Endothelial cell of umbilical vein (primary cell): ENCODE measurements at regions not wholly inside any gene's neighbourhood (a gene's known extent, or its start where the extent isn't known, plus 50 kb on each side); places are given as distances from the start of the nearest gene placed in this dataset.

ENCODE experiments used
- BruUV-seq: library from RNA; stranded (reverse); fragments of 400-500 nt; replicated peaks from 2 replicates; lab custom pipeline; 2021; lab: Mats Ljungman, UMichigan
- CTCF ChIA-PET: fragments of 300-600, 350-600 bp; sonication (Branson Sonifier 250); formaldehyde crosslinking; loops from one replicate; lab custom pipeline; 2021; ENCODE audit warnings: antibody characterized with exemption, inconsistent platforms; lab: Charles Lee
- POLR2A ChIA-PET: fragments of 300-600, 350-600 bp; sonication (Branson Sonifier 250); formaldehyde crosslinking; loops from one replicate; lab custom pipeline; 2021; ENCODE audit warnings: antibody characterized with exemption, inconsistent platforms; lab: Charles Lee
- DNase-seq: peaks from one replicate; pipeline ENCODE4 v3.0.0-alpha.2; 2011; ENCODE audit warnings: low read depth, low spot score
- FAIRE-seq: peaks from 2 replicates; lab custom pipeline; 2011; peaks lifted over from hg19 to GRCh38; lab: Jason Lieb, UNC
- H2AFZ ChIP-seq: 2 replicates; pipeline ENCODE4 v1.6.0; 2012; ENCODE audit warnings: low read depth, low read length, control low read depth, inconsistent platforms
- H3K27ac ChIP-seq: 2 replicates; pipeline ENCODE4 v1.5.1; 2011; ENCODE audit warnings: low read depth, mild to moderate bottlenecking, control low read depth, low read length, moderate library complexity; ENCODE audit not compliant: insufficient read depth
- H3K27me3 ChIP-seq, 2 experiments: 2 replicates each; pipeline versions ENCODE4 v1.6.0 to v1.6.1; 2011; ENCODE audit warnings: low read length in 2 of 2, mixed read lengths in 1 of 2; ENCODE audit not compliant: control insufficient read depth in 2 of 2, insufficient read depth in 2 of 2
- H3K36me3 ChIP-seq, 2 experiments: 2 replicates in 1 of 2; 3 replicates in 1 of 2; pipeline ENCODE4 v1.5.1; 2011; ENCODE audit warnings: low read length in 2 of 2, mild to moderate bottlenecking in 1 of 2, moderate library complexity in 1 of 2; ENCODE audit not compliant: control insufficient read depth in 2 of 2, insufficient read depth in 2 of 2; ENCODE audit errors: extremely low read depth in 1 of 2
- H3K4me1 ChIP-seq: 3 replicates; pipeline ENCODE4 v1.5.1; 2011; ENCODE audit warnings: mild to moderate bottlenecking, low read length; ENCODE audit not compliant: control insufficient read depth, insufficient read depth; ENCODE audit errors: extremely low read depth
- H3K4me2 ChIP-seq: 2 replicates; pipeline ENCODE4 v1.6.1; 2011; ENCODE audit warnings: low read length, control low read depth, mixed read lengths; ENCODE audit not compliant: insufficient read depth
- H3K4me3 ChIP-seq, 3 experiments: fragments of 200-600 bp in 1 of 3; sonication (generic), shearing (Covaris generic) in 1 of 3; replicated peaks in 1 of 3; 2 replicates each; pipeline ENCODE4 v1.5.1; 2011 to 2016; ENCODE audit warnings: control low read depth in 3 of 3, low read length in 3 of 3, mild to moderate bottlenecking in 2 of 3, inconsistent platforms in 1 of 3, low read depth in 1 of 3, moderate library complexity in 1 of 3; ENCODE audit not compliant: insufficient read depth in 1 of 3
- H3K79me2 ChIP-seq: 2 replicates; pipeline ENCODE4 v1.6.0; 2012; ENCODE audit warnings: low read length, inconsistent platforms; ENCODE audit not compliant: control insufficient read depth, insufficient read depth
- H3K9ac ChIP-seq: replicated peaks from 2 replicates; pipeline ENCODE3; 2011; ENCODE audit warnings: low read length, control low read depth; ENCODE audit not compliant: insufficient read depth; ENCODE audit errors: extremely low read depth
- H3K9me1 ChIP-seq: replicated peaks from 3 replicates; pipeline ENCODE4 v1.6.0; 2011; ENCODE audit warnings: mild to moderate bottlenecking, low read length; ENCODE audit not compliant: control insufficient read depth, insufficient read depth; ENCODE audit errors: extremely low read depth
- H3K9me3 ChIP-seq: replicated peaks from 2 replicates; pipeline ENCODE4 v1.5.1; 2012; ENCODE audit warnings: low read length, inconsistent platforms; ENCODE audit not compliant: control insufficient read depth, insufficient read depth
- H4K20me1 ChIP-seq: replicated peaks from 2 replicates; pipeline ENCODE3; 2011; ENCODE audit warnings: mild to moderate bottlenecking, low read length; ENCODE audit not compliant: control insufficient read depth, insufficient read depth; ENCODE audit errors: extremely low read depth
- CTCF ChIP-seq, 2 donors: IDR thresholded peaks; 1 replicate in 1 of 2; 2 replicates in 1 of 2; pipeline ENCODE4 v1.5.1; 2011; ENCODE audit warnings: low read length in 2 of 2, mild to moderate bottlenecking in 2 of 2, moderate library complexity in 2 of 2, control low read depth in 1 of 2, inconsistent platforms in 1 of 2, low read depth in 1 of 2; ENCODE audit not compliant: insufficient read depth in 1 of 2; ENCODE audit errors: extremely low read depth in 1 of 2
- EZH2 ChIP-seq: IDR thresholded peaks from 2 replicates; pipeline ENCODE4 v1.6.1; 2012; ENCODE audit warnings: borderline replicate concordance, low read depth, mild to moderate bottlenecking, moderate library complexity, low read length, inconsistent platforms; ENCODE audit not compliant: severe bottlenecking
- FOS ChIP-seq: IDR thresholded peaks from 2 replicates; pipeline ENCODE4 v1.6.1; 2011; ENCODE audit warnings: mild to moderate bottlenecking, low read length, moderate library complexity, borderline replicate concordance; ENCODE audit not compliant: insufficient read depth
- GATA2 ChIP-seq: IDR thresholded peaks from 2 replicates; pipeline ENCODE4 v1.7.0; 2011; ENCODE audit warnings: low read depth, mild to moderate bottlenecking, moderate library complexity, mixed read lengths, low read length; ENCODE audit not compliant: insufficient read length, insufficient read depth
- JUN ChIP-seq: IDR thresholded peaks from 2 replicates; pipeline ENCODE4 v1.6.1; 2011; ENCODE audit warnings: borderline replicate concordance, low read depth; ENCODE audit not compliant: insufficient read length, insufficient read depth
- MAX ChIP-seq: IDR thresholded peaks from 2 replicates; pipeline ENCODE4 v1.6.1; 2011; ENCODE audit not compliant: insufficient read depth, insufficient read length
- MYC ChIP-seq: IDR thresholded peaks from one replicate; pipeline ENCODE4 v1.6.1; 2011; ENCODE audit warnings: mild to moderate bottlenecking, low read depth, low read length
- POLR2A ChIP-seq: IDR thresholded peaks from 2 replicates; pipeline ENCODE4 v1.6.1; 2012; ENCODE audit warnings: low read depth, mild to moderate bottlenecking, control low read depth, low read length
- POLR2AphosphoS5 ChIP-seq: IDR thresholded peaks from 2 replicates; pipeline ENCODE4 v1.6.1; 2012; ENCODE audit warnings: low read depth, mild to moderate bottlenecking, control low read depth, low read length, moderate library complexity; ENCODE audit not compliant: insufficient read depth
- dilution Hi-C: fragments of 300-500 bp; cut with MboI; formaldehyde crosslinking; loops from one replicate; pipeline ENCODE4 v1.15.0; 2019; ENCODE audit warnings: low sequenced_read_pairs; ENCODE audit not compliant: extremely low pct_ligation_motif_present
- intact Hi-C: fragments of 100-400 bp; cut with micrococcal nuclease; formaldehyde crosslinking; loops from one replicate; pipeline ENCODE4 v1.10.0; 2022

GRCh38 chr2:16392647-16393499 lies 272.8 kb downstream of the CYRIA start:
- Histone ChIP-seq H3K9me3 (peaks cover under 1% of the 10 kb centered on the region), H3K4me3 (no peak overlapping the region), H3K79me2 (no peaks in the 10 kb centered on the region), H3K27me3 (no peaks in the 10 kb centered on the region), H3K4me1 (no peaks in the 10 kb centered on the region), H4K20me1 (no peaks in the 10 kb centered on the region), H3K9me1 (no peaks in the 10 kb centered on the region), H2AFZ (no peak overlapping the region), H3K36me3 (no peaks in the 10 kb centered on the region), H3K4me2 (no peak overlapping the region), H3K9ac (no peak overlapping the region), H3K27ac (no peak overlapping the region)
- TF ChIP-seq FOS: no peak
- no peak for TF ChIP-seq EZH2
- TF ChIP-seq GATA2: no peak
- TF ChIP-seq JUN: no peak
- FAIRE-seq (no peak), DNase-seq (no peak)
- dilution Hi-C loops: no loop called here
- BruUV-seq: no TSS peak
- intact Hi-C loops: no loop called here
- ChIA-PET CTCF (no interaction called here), POLR2A (no interaction called here)

- TF ChIP-seq MAX (no peak), GATA2 (no peak), CTCF (IDR thresholded peaks at IDR 0.05; ENCODE audit: extremely low read depth in 1 of 2, insufficient read depth in 1 of 2, low read depth in 1 of 2, low read length in 2 of 2) (no peak), POLR2AphosphoS5 (no peak), MYC (no peak), POLR2A (no peak), JUN (no peak), FOS (no peak), EZH2 (no peak)
- Histone ChIP-seq H2AFZ (no peak overlapping the region), H4K20me1 (no peaks in the 10 kb centered on the region), H3K79me2 (no peaks in the 10 kb centered on the region), H3K27me3 (no peaks in the 10 kb centered on the region), H3K9me1 (no peaks in the 10 kb centered on the region), H3K27ac (no peak overlapping the region), H3K4me2 (no peak overlapping the region), H3K4me1 (no peaks in the 10 kb centered on the region), H3K9ac (no peak overlapping the region), H3K4me3 (no peak overlapping the region), H3K36me3 (no peaks in the 10 kb centered on the region), H3K9me3 (peaks cover 2% of the 10 kb centered on the region)
- POLR2A ChIA-PET: no interaction called here
- BruUV-seq: no TSS peak
- DNase-seq (no peak), FAIRE-seq (no peak)
- dilution Hi-C loops: no loop called here
- CTCF ChIA-PET: no interaction called here
- intact Hi-C loops: no loop called here
Observed at GRCh38 chr2:16391986-16392385, 273.6 kb downstream of the CYRIA start.
